Heart left ventricle (tissue), 16 donors: ENCODE measurements at regions not wholly inside any gene's neighbourhood (a gene's known extent, or its start where the extent isn't known, plus 50 kb on each side); places are given as distances from the start of the nearest gene placed in this dataset.

Experiments used
- ATAC-seq, 4 donors: fragments of 200-7000 bp; cut with Tn5 transposase; one replicate each; pipeline ENCODE4 v1.9.1; 2020 to 2022; ENCODE audit warnings: moderate library complexity in 4 of 4, mild to moderate bottlenecking in 3 of 4, moderate number of reproducible peaks in 1 of 4
- DNase-seq, 5 donors: peaks; one replicate each; pipeline ENCODE4 v3.0.0-alpha.2; 2020
- H3K27ac ChIP-seq, 12 donors: fragments of 200-600 bp; sonication (generic) in 4 of 12; one replicate each; pipeline versions ENCODE4 v1.5.0 to v1.8.0; 2016 to 2022; ENCODE audit warnings: mild to moderate bottlenecking in 2 of 12
- H3K27me3 ChIP-seq, 9 donors: fragments of 200-600 bp; sonication (generic) in 2 of 9; one replicate each; pipeline versions ENCODE4 v1.5.1 to v1.8.0; 2016 to 2022; ENCODE audit warnings: mild to moderate bottlenecking in 3 of 9
- H3K36me3 ChIP-seq, 9 donors: fragments of 200-600 bp; sonication (generic) in 2 of 9; one replicate each; pipeline versions ENCODE4 v1.5.0 to v1.8.0; 2018 to 2022; ENCODE audit warnings: mild to moderate bottlenecking in 2 of 9
- H3K4me1 ChIP-seq, 12 donors: fragments of 200-600 bp; sonication (generic) in 4 of 12; one replicate each; pipeline versions ENCODE4 v1.5.0 to v1.8.0; 2016 to 2022; ENCODE audit warnings: mild to moderate bottlenecking in 3 of 12
- H3K4me3 ChIP-seq, 12 donors: fragments of 200-600 bp; sonication (generic) in 4 of 12; one replicate each; pipeline versions ENCODE4 v1.5.0 to v1.8.0; 2017 to 2022; ENCODE audit warnings: mild to moderate bottlenecking in 9 of 12, moderate library complexity in 4 of 12
- H3K9me3 ChIP-seq, 12 donors: fragments of 200-600 bp; sonication (generic) in 4 of 12; one replicate each; pipeline versions ENCODE4 v1.5.0 to v1.8.0; 2016 to 2022; ENCODE audit warnings: mild to moderate bottlenecking in 1 of 12
- CTCF ChIP-seq, 12 donors: fragments of 200-600 bp; sonication (generic) in 4 of 12; IDR thresholded peaks; one replicate each; pipeline versions ENCODE4 v1.5.0 to v1.8.0; 2018 to 2022; ENCODE audit warnings: antibody characterized with exemption in 12 of 12, mild to moderate bottlenecking in 5 of 12
- POLR2A ChIP-seq, 2 donors: fragments of 450-650 bp; IDR thresholded peaks; one replicate each; pipeline ENCODE4 v1.6.1; 2017; ENCODE audit warnings: antibody characterized with exemption in 2 of 2, mild to moderate bottlenecking in 2 of 2, moderate library complexity in 2 of 2
- WGBS, 4 donors: extraction: QIAGEN DNeasy Blood & Tissue Kit in 2 of 4; methylation state at CpG; one replicate each; pipeline versions ENCODE4 v1.1.5 to v1.1.7; 2013 to 2018; 5-methylcytosine and 5-hydroxymethylcytosine counted together
- intact Hi-C, 10 donors: fragments of 100-400 bp; cut with DNase I; formaldehyde crosslinking; loops; one replicate each; pipeline versions ENCODE4 v1.11.1 to v1.14.2; 2022
- donor health status: ischemic (EF 13 %, LVEDD 7.1; RV severe dilation, severe dysfunction).
- donor health status: healthy with polysubstance abuse.
- donor health status: DM: no; HTN: yes; CAD: no.
- donor health status: DM: no; HTN: no; CAD: no.
- donor health status: ischemic (EF 25% LVEDD 6.9; RV normal size, moderate dysfunction).
- donor health status: ischemic (EF 25% LVEDD 5.7; RV mildly dilated, moderate dysfunction).
- donor health status: healthy.
- donor health status: DM: yes; HTN: yes; CAD: no.
- donor health status: ischemic (EF 35%, LVEDD 5.7; RV mildly dilated, moderate dysfunction).
- donor health status: nonischemic (EF 11% LVEDD 7.7; RV severe dilation, severe dysfunction).
- donor health status: DM: yes; HTN: yes; CAD: no.
- donor health status: PGD.
- donor health status: ischemic (EF 29% LVEDD 5.4; RV normal size, mild dysfunction).
- donor health status: nonischemic (EF 23%, LVEDD 6.1; RV moderate dilation, normal function).

- ATAC-seq = no peak
- H3K27me3 ChIP-seq = no peaks in the 10 kb centered on the region
- H3K27ac ChIP-seq = no peak overlapping the region
- H3K9me3 ChIP-seq = peaks cover 0 to 38% (median 15%) of the 10 kb centered on the region in 12 donors
- no peak for DNase-seq
- peak overlapping the region in 2 of 12 donors; percentile 0 for H3K4me3 ChIP-seq
- no peak for TF ChIP-seq CTCF (IDR thresholded peaks at IDR 0.05)
- no peak for TF ChIP-seq POLR2A (IDR thresholded peaks at IDR 0.05)
- peaks cover 0 to 4% (median 0%) of the 10 kb centered on the region in 12 donors for H3K4me1 ChIP-seq
- intact Hi-C loops = no loop called here
- no peaks in the 10 kb centered on the region for H3K36me3 ChIP-seq
These were observed 164.2 kb upstream of the CLEC14A start for GRCh38 chr14:38420048-38420447.

- Histone ChIP-seq H3K27ac (no peak overlapping the region), H3K4me1 (peaks cover 0 to 4% (median 0%) of the 10 kb centered on the region in 12 donors), H3K27me3 (no peaks in the 10 kb centered on the region), H3K9me3 (peaks cover 0 to 33% (median 13%) of the 10 kb centered on the region in 12 donors), H3K36me3 (no peaks in the 10 kb centered on the region), H3K4me3 (peak overlapping the region in 4 of 12 donors; percentile 0 to 12 (median 4))
- intact Hi-C loops = loop anchor here in 1 of 10 donors (10.0 kb wide), 1 partner anchor 105 kb away; no protein-coding TSS in a partner anchor
- 37 to 47% (median 42%) methylated on average over 5 of the region's 5 CpGs for WGBS, 4 donors
- TF ChIP-seq CTCF (IDR thresholded peaks at IDR 0.05) = no peak
- peak in 3 of 4 donors; percentile 39 to 71 (median 47) for ATAC-seq
- DNase-seq = no peak
These were observed 163.7 kb upstream of the CLEC14A start for GRCh38 chr14:38419579-38419978.

- Histone ChIP-seq H3K36me3 (no peaks in the 10 kb centered on the region), H3K4me1 (peaks cover 0 to 5% (median 0%) of the 10 kb centered on the region in 12 donors), H3K4me3 (no peak overlapping the region), H3K9me3 (peaks cover 0 to 7% (median 0%) of the 10 kb centered on the region in 12 donors), H3K27me3 (no peaks in the 10 kb centered on the region), H3K27ac (no peak overlapping the region)
- peak in 2 of 5 donors; percentile 38 to 70 for DNase-seq
- ATAC-seq = peak in 2 of 4 donors; percentile 55 to 62
- WGBS, 4 donors = 66 to 93% (median 88%) methylated on average over 7 to 8 of the region's 8 CpGs
- intact Hi-C loops = loop anchor here in 1 of 10 donors (10.0 kb wide), 1 partner anchor 98 kb away; no protein-coding TSS in a partner anchor
- TF ChIP-seq POLR2A (IDR thresholded peaks at IDR 0.05) = no peak
- no peak for TF ChIP-seq CTCF (IDR thresholded peaks at IDR 0.05)
These were observed 156.8 kb upstream of the CLEC14A start for GRCh38 chr14:38412654-38413053.

GRCh38 chr14:38410442-38410841, 154.5 kb upstream of the CLEC14A start:
- Histone ChIP-seq H3K27ac (no peak overlapping the region), H3K4me3 (no peak overlapping the region), H3K4me1 (peaks cover 0 to 5% (median 0%) of the 10 kb centered on the region in 12 donors), H3K9me3 (no peaks in the 10 kb centered on the region), H3K36me3 (no peaks in the 10 kb centered on the region), H3K27me3 (no peaks in the 10 kb centered on the region)
- 86 to 97% (median 91%) methylated on average over 1 of the region's 1 CpG for WGBS, 4 donors
- DNase-seq (no peak), ATAC-seq (no peak)
- intact Hi-C loops = loop anchor here in 1 of 10 donors (10.0 kb wide), 1 partner anchor 96 kb away; no protein-coding TSS in a partner anchor
- TF ChIP-seq CTCF (IDR thresholded peaks at IDR 0.05) = no peak
- TF ChIP-seq POLR2A (IDR thresholded peaks at IDR 0.05) = no peak
